8988T (cell line): ENCODE measurements at regions not wholly inside any gene's neighbourhood (a gene's known extent, or its start where the extent isn't known, plus 50 kb on each side); places are given as distances from the start of the nearest gene placed in this dataset.
"Not testable (repeated sequence)": the region's sequence is repeated elsewhere in the genome, so short reads cannot be mapped to it uniquely, and the experiment has no call there.

Experiments
- DNase-seq: peaks from one replicate; pipeline ENCODE4 v3.0.0; 2011

DNA sequence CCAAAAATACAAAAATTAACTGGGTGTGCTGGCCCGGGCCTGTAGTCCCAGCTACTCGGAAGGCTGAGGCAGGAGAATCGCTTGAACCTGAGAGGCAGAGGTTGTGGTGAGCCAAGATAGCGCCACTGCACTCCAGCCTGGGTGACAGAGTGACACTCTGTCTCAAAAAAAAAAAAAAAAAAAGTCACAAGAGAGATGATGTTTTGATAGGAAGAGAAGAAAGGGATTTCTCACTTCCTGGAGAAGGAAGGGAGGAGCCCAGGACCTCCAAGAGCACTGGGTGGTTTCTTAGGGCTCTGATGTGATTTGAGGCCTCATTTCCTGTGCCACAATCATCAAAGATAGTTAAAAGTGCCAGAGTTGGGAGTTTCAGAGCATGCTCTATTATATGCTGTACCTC is 1048.3 kb downstream of the BCL11B start:
- not testable (repeated sequence) for DNase-seq

DNA sequence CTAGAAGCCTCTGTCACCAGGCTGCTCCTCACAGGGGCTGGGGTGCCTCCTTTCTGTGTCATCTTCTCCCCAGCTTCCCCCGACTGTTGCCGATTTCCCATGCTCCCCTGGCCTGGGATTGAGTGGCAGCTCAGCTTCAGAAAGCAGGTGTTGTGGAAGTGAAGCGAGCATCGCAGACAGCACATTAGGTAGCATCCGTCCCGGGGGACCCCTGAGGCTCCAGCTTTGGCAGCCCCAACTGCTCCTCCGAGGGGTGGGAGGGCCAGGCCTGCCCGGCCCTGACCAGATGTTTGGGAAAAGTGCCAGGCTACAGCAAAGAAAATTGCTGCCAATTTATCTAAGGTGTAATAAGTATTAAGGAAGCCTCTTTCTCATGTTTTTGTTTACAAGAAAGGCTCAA is 1045.6 kb downstream of the BCL11B start:
- DNase-seq, result no peak

DNA sequence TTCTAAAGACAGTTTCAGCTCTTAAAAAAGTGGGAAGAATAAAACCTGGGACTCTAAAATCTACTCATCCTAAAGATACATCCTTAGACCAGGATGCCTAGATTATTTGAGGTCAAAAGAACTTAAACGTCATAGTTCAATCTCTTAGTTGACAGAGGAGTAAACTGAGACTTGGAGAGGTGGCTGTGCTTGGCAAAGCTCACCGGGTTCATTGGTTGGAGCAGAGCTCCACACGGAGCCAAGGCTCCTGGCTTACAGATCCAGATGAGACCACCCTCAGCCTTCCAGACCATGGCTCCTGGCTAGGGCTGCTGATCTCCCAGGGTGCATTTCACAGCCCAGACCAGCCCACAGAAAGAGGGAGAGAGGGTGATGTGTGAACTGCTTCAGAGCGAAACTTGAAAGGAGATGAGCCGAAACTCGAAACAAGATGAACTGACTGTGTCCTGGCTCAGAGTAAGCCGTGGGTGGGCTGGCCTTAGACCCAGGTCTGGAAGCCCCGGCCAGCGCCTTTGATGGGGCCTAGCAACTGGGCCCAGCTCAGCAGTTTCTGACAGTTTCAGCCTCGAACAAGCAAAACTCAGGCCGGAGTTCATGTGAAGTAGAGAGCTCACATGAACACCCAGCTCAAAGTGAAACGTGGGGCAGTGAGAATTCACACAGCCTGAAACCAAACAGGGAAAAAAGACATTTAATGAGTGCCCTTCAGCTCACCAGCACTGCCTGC is 1044.8 kb downstream of the BCL11B start:
- DNase-seq, result no peak

DNA sequence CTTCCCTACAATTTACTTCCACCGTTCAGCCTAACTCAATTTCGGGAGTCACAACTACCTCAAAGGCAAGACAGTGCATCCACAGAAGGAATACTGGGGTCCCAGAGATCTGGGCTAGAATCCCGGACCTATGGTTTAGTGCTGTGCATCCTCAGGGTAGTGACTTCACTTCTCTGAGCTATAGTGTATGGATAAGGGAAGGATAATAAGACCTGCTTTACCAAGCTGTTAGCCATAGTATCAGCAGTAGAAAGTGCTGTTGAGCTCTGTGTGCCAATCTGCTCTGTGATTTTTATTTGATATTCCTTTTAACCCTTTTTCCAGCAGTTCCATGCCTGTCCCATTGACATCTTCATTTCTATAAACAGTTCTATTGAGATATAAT is 1044.3 kb downstream of the BCL11B start:
- no peak for DNase-seq

DNA sequence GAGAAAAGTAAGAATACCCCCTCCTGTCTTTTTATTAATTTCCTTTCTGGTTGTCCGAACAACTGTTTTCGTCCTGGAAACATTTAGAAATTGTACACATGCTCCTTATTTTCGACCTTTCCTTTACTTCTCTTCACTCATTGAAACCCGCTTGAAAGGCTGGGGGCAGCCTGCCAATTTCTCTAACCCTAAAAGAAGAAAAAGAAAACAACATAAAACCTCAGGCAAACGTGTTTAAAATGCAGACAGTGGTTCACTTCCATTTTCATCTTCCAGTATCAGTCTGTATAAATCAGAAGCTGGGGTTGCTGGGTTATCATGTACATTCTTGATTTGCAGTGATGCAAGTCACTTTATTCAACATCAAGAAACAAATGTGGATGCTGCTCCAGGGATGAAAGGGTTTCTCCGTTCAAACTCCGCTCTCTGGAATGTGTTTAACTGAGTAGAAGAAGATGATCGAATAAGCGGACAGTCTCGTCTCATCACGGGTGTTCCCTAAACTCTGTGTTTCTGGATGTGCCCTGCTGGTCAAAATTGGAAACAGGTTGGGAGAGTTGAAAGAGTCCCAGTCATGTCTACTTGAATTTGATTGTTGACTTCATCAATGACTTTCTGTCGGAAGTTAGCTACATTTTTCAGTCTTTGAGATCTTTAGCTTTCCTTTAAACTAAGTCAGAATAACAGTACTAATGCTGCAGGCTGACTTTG is 1042.2 kb downstream of the BCL11B start:
- no peak for DNase-seq

DNA sequence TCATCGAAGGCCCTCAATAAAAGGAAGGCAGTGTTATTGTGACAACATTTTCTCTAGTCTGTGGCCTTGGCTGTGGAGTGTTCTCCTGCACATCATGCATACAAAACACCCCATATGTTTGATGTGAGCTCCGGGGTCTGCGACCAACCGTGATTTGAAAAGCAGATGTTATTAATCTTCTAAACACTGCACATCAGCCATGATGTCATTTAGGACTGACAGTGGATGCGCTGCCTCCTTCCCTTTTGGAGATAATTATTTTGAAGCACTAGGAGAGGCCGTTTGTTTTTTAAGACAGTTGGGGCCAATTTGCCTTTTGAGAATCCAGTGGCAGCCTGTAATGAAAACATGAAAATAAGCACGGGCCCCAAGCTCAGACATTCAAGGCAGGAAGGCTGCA is 1041.6 kb downstream of the BCL11B start:
- DNase-seq, result no peak

DNA sequence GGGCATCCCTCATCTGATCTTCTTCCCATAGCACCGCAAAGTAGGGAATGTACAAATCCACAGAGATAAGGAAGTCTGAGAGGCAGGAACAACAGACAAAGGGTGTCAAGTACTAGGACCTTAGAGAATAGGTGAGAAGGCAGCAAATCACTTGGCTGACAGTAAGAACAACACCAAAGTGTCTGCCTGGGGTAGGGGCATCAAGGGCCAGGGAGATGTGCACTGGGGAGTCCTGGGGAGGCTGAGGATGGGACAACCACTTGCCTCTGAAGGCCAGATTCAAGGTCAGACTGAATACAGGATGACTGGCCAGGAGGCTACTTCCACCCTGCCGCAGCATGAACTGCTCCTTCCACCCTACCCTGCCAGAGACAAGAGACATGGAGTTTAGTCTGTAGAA is 1040.8 kb downstream of the BCL11B start:
- DNase-seq, result no peak

DNA sequence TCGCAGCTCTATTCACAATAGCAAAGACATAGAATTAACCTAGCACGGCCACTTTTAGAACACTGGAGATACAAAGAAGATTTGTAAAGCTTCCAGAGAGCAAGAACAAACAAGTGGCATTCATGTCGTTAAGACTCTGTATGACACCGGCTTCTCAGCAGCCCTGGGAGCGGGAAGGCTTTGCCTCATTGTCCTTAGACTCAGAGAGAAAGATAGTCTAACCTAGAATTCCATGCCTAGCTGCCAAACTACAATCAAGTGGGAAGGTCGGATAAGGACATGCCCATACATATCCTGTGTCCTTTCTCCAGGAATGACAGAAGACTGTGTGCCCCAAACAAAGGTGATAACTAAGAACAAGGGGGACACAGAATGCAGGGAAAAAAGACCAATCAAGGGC is 1038.3 kb downstream of the BCL11B start:
- DNase-seq, result no peak

DNA sequence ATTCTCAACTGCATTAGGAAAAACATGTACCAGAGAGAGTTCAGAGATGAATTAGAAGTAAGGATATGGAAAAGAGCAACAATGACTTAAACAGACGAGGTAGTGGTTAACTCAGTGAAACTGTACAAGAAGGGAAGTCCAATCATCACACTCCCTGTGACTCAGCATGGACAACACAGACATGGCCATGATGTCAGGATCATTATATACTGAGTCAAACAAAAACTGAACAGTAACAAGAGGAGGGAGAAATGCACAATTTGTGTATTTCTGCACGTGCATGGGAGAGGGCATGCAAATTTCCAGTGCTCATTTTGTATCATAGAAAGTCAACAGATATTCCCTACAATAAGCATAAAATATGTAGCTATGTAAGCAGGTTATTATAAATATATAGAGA is 1037.8 kb downstream of the BCL11B start:
- DNase-seq, result no peak

DNA sequence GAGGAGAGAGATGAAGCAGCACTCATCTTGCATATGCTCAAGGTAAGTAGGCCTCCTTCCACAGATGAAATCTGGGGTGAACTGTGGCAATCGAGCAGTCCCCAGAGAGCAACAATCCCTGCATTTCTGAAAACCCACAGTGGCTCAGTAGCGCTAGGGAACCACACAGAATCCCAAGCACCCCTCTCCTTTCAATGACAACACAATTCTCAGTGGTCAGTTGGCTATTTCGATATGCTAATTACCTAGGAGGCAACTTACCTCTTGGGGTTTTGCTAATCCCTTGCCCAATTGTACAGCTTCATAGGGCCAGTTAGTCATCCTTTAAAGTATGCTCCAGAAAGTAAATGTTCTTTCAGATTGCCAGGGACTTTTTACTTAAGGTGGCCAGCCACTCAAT is 1035.7 kb downstream of the BCL11B start:
- DNase-seq, result no peak

DNA sequence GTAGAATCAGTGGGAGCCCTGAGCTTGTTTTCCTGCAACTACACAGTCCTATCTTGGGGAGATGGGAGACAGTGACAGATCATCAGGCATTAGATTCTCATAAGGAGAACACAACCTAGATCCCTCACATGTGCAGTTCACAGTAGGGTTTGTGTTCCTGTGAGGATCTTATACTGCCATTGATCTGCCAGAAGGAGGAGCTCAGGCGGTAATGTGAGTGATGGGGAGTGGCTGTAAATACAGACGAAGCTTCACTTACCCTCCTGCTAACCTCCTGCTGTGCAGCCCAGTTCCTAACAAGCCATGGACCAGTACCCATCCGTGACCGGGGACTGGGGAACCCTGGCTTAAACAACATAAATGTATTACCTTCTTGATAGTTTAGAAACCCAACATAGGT is 1034.1 kb downstream of the BCL11B start:
- no peak for DNase-seq

DNA sequence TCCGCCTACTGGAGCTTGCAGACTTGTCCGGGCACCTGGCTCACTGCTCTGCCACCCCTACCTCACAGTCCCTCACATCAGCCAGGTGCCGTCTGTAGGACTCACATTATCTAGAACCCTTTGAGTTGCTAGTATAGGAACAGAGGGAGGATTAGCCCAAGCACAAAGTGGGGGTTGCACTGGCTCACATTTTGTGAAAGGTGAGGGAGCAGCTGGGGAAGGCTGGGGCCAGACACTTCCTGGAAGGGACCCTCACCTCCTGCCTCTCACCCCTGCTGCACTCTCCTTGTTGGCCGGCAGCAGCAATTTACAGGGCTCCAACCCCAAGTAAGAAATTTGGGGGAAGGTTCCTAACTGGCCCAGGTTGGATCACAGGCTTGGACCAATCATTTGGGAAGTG is 1031.6 kb downstream of the BCL11B start:
- DNase-seq, result no peak

DNA sequence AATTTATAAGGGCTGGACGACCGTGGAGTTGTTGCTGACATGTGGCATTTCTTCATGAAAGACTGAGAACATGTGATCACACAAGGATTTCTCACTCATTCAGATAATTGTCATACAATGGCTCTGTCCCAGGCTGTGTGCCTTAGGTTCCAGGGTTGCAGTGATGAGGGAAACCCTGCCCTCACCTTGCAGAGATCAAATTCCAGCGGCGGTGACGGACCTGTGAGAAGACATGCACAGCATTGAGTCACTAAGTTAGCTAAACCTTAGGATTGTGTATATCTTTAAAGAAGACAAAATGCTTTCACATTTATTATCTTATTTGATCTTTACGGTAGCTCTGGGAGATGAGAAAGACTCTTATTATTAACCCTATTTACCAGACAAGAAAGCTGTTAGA is 1029.1 kb downstream of the BCL11B start:
- no peak for DNase-seq

DNA sequence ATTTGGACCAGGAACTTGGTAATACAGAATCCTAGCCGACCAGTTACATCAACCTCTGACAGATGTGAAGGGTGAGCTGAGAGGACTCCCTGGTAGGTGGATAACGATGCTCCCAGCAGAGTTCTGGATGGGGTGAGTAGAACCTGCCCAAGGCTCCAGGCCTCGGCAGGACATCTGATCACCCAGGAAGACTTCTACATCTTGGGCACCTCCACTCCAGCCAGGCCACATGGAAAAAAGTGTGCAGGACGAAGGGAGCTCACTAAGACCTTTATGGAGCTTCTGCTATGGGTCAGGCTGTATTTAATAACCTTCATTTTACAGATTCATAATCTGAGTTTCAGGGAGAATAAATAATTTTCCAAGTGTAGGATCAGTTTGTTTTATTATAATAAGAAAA is 1028.7 kb downstream of the BCL11B start:
- DNase-seq, result no peak

DNA sequence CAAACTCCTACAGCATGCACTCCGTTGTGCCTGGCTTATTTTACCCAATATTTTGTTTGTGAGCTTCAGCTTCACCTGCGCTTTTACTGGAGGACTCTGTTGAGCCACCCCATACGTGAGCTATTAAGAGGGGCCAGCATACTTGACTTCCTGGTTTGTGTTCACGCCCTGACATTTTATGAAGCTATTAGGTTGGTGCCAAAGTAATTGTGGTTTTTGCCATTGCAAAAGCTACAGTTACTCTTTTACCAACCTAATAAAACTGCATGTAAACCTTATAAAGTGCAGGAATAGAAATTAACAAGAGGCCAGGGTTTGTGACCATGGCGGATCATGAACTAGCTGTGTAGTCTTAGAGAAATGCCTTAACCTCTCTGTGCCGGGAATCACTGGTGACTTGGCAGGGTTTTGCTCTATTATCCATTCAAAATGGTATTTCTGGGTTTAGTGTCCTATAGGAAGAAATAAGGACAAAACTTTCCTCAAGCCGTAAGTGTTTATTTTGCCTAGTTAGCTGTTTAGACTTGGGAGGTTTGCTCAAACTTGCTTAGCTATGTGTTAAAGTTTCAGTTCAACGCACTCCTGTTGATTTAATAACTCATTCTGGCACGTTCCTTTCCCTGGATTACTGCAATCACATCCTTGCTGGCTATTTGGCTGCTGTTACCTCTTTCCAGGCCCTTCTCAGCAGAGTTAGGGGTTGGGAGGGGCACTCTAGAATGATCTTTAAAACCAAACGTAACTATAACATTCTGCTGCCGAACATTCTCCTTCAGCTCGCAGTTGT is 1027.6 kb downstream of the BCL11B start:
- no peak for DNase-seq

DNA sequence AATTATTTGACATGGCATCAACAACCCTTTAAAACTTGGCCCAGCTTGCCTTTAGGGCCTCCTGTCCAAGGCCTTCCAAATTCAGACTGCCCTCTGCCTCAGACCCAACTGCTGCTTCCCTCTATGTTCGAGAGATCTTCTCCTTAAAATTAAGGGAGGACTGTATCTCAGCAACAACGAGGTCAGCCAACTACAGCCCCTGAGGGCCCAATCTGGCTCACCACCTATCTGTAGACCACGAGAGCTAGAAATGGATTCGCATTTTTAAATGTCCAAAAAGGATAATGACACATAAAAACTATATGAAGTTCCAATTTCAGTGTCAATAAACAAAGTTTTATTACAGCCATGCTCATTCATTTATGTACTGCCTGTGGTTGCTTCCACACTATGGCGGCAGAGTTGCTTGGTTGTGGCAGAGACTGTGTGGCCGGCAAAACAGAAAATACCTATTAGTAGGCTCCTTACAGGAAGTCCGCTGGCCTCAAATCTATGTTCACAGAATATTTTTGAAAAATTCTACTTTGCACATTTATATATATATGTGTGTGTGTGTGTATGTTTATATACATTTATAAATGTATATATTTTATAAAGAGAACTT is 1026.9 kb downstream of the BCL11B start:
- DNase-seq, result no peak

DNA sequence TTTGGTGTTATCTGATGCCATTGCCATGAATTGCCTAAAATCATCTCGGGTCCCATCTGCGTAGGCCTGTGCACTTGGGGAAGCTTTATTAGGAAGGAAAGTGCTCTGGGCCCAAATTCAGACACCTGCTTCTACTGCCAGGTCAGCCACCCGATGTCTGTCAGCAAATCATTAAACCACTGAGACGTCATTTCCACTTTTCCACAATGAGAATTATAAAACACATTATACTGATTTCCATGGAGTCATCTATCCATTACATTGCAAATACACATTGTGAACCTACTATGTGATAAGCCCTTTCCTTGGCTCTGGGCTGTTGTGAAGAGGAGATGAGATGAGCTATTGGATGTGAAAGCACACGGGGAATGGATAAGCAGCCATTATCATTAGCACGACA is 1022.9 kb downstream of the BCL11B start:
- no peak for DNase-seq

DNA sequence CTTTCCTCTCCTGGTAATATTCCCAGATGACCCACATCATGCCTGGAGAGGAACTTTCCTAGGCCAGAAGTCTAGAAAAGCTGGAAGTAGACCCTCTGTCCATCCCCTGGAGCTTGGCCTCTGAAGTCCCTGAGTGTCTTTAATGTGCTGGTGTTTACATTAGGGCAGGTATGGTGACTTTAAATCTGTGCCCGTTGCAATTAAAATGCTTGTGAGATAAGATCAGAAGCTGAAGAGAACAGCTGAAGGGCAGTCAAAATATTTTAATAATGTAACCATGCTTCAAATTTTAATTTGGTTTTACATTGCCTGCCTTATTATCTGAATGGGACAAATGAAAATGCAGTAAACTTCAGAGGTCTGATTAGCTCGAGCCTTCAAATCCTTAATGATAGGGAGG is 1022.5 kb downstream of the BCL11B start:
- no peak for DNase-seq

DNA sequence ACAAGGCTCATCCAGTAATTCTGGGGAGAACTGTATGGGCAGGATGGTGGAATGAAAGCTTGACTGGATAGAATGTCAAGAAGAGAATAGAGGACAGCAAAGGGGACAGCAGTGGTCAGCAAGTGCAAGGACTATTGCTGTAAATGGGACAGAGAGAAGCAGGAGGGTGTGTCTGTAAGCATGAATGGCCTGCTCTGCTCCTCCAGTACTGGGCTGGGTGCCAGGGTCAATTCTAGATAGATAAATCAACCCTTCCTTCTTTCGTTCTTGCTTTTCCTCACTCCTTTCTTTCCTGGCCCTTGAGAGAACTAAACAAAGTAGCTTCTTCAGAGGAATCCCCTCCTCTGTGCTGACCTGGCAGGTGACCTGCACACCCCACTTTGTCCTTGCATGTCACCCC is 1019.2 kb downstream of the BCL11B start:
- no peak for DNase-seq

DNA sequence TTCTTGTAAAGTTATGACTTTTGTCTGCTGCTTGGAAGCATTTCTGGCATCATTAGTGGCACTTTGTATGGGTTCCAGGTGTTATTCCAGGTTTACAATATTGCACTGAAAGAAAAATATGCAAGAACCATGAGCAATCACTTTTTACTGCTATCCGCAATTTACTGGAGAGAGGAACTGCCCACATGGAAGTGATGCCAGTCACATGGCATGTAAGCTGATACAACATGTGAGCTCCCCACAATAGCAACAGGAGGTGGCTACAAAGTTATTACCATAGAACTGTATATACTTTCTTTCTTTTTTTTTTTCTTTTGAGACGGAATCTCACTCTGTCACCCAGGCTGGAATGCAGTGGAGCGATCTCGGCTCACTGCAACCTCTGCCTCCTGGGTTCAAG is 1012.1 kb downstream of the BCL11B start:
- DNase-seq, result no peak

DNA sequence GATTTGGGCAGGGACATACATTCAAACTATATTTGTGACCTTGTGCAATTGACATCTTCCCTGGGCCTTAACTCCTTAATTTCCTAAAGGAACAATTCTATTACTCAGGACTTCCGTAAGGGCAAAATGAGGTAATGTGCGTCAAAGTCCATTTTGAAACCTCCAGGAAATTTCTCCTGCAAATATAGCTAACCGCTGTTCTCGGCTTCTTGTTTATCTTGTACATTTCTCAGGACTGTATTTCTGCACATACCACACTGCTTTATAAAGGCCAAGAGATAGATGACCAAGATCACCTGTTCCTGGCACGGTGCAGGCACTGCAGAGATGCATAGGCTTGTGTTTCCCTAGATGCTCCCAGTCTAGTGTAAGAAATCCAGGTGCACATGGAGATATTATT is 1009.4 kb downstream of the BCL11B start:
- DNase-seq, result no peak

DNA sequence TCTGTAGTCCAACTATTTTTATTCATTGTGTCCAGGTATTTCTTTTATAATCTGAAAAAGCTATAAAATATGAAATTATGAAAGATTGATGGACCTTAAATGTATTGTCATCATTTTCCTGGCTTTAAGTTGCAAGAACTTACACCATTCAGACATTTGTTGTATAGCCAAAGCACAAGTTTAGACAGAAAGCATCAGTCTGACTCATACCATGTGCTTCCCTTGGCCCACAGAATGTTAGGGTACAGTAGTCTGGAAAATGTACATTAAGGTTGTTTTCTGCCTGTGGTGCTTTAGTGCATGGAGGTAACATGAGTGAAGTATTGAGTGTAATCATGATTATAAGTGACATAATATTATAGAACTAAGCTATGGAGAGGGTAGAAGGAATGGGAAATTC is 1002.5 kb downstream of the BCL11B start:
- no peak for DNase-seq

DNA sequence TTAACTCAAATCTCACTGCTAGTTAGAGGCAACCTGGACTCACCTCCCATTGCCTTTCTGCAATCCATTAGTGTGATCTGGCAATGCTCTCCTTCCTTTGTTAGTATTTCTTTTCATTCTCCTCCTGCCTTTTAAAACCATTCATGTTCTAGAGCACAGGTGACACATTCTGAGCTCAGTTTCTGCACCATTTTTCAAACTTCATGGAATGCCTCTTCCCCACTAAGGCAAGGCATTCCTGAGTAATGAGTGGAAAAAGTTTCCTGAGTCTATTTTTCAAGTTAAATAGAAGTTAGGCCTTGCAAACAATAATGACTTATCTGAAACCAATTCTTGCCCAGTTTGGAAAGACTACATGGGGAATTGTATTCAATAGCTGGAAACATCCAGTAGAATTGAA is 1001.8 kb downstream of the BCL11B start:
- DNase-seq, result no peak

DNA sequence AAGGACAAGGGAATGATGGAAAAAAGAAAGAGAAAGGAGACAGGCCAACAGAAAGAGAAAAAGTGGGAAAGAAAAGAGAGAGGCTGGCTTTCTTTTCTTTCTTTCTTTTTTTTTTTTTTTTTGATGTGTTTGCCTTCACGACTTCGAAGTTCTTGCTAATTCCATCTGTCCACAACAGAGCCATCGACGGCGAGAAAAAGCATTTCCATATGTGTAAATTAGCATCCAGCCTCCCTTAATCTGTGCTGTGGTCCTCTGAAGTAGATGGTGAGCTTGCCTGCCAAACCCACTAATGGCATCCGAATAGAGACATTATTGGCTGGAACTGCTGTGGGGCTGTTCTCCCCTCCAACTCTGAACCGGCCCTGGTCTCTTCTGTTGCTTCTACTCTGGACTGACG is 997.4 kb downstream of the BCL11B start:
- DNase-seq, result no peak
